WI38 (cell line): ENCODE measurements at regions not wholly inside any gene's neighbourhood (a gene's known extent, or its start where the extent isn't known, plus 50 kb on each side); places are given as distances from the start of the nearest gene placed in this dataset.

Experiments
- H3K4me3 ChIP-seq: 2 replicates; pipeline ENCODE4 v1.5.1; 2011; ENCODE audit warnings: low read depth, mild to moderate bottlenecking, control low read depth, low read length
- CTCF ChIP-seq: IDR thresholded peaks from 2 replicates; pipeline ENCODE4 v1.5.1; 2012; ENCODE audit warnings: low read depth, mild to moderate bottlenecking, control low read depth, low read length

- H3K4me3 ChIP-seq = no peak overlapping the region
- no peak for TF ChIP-seq CTCF
Measured at GRCh38 chr1:73824065-73824464, 373.9 kb downstream of the LRRIQ3 start.

- TF ChIP-seq CTCF = no peak
- no peak overlapping the region for H3K4me3 ChIP-seq
Measured at GRCh38 chr1:73821520-73821919, 376.5 kb downstream of the LRRIQ3 start.

GRCh38 chr1:73820843-73821242 lies 377.1 kb downstream of the LRRIQ3 start:
- no peak overlapping the region for H3K4me3 ChIP-seq
- no peak for TF ChIP-seq CTCF

- no peak overlapping the region for H3K4me3 ChIP-seq
- TF ChIP-seq CTCF = no peak
Measured at GRCh38 chr1:73813716-73814115, 384.3 kb downstream of the LRRIQ3 start.

- no peak for TF ChIP-seq CTCF
- no peak overlapping the region for H3K4me3 ChIP-seq
Measured at GRCh38 chr1:73813236-73813635, 384.7 kb downstream of the LRRIQ3 start.

GRCh38 chr1:73811798-73812197 lies 386.2 kb downstream of the LRRIQ3 start:
- H3K4me3 ChIP-seq = no peak overlapping the region
- no peak for TF ChIP-seq CTCF

GRCh38 chr1:73804935-73805334 lies 393.0 kb downstream of the LRRIQ3 start:
- H3K4me3 ChIP-seq = no peak overlapping the region
- TF ChIP-seq CTCF = no peak
